Left hindlimb (tissue), 1 donor: ENCODE measurements at regions not wholly inside any gene's neighbourhood (a gene's known extent, or its start where the extent isn't known, plus 50 kb on each side); places are given as distances from the start of the nearest gene placed in this dataset.

Experiments
- DNase-seq: peaks from one replicate; pipeline ENCODE4 v3.0.0-alpha.2; 2018

DNA sequence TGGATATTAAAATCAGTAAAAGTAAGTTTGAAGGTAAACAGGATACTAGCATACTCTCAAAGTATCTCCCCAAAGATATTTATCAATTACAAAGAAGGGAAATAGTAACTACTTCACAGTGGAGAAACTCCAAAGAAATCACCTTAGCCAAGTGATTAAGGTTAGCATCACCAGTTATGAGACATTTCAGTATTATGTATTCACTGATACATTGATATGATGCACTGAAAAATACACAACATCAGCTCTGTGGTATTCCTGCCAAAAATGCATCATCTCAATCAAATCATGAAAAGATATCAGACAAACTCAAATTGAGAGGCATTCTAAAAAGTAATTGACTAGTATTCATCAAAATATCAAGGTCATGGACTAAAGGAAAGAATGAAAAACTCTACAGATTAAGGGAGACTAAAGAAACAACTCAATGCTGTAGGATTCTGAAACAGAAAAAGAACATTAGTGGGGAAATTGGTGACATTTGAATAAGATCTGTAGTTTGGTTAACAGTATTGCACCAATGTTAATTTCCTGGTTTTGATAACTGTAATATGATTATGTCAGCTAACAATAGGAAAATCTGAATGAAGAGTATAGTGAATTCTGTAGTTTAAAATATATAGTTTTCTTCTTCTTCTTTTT lies 215.4 kb downstream of the UACA start:
- no peak for DNase-seq

DNA sequence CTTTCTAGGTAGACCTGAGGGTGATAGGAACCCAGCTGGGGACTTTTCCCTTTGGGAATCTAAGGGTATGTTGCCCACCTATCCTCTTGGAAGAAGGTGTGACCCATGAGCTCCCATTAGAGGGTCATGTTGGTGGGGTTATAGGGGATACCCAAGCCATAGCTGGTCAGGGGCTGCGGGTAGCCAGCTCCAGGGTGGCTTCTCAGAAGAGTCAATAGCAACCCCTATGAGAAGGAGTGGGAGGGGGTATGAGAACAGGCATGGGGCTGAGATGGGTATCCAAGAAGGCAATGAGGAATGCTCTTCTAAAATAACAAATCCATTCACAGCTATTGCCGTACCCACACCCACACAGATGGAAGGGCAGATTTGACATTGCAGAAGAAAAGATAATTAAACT lies 217.8 kb downstream of the UACA start:
- no peak for DNase-seq

DNA sequence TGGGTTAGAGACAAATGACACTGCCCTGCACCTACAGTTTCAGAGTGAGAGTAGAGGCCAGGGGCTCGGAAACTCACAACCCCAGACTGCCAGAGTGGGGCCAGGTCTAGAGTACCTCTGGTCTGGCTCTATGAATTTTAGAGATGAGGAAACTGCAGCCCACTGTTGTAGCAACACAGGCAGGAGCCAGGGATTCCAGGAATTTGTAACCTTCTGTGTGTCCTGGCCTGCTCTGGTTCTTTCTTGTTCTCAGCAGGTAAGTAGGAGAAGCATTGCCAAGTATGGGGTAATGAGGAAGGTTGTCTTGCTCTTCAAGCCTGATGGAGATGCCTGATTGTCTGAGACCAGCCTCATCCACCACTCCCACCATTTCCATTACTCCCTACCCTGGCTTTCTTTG lies 221.8 kb downstream of the UACA start:
- no peak for DNase-seq

DNA sequence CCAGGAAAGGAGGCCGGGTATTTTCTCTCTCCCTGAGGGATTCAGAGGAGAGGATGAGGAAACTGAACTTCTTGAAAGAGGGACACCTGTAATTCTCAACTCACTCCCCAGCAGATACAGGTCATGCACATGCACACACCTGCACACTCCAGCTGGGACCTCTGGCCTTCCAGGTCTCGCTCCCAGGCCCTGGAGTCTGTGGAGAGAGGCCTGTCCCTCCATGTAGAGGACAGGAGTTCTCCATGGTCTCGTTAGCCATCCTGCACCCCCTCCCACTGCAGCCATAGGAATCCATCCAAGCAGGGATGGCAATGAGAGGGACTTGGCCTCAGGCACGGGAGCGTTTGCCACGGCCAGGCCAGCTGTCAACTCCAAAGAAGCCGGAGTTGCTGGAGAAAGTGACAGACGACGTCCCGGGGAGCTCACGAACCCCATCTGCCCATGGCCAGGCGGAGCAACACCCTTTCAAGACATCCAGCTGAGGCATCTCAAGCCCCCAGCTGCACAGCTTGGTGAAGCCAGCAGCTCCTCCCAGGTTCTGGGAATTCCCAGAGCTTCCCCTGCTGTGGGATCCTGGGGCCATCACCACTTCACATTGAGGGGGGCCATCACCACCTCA lies 223.3 kb downstream of the UACA start:
- no peak for DNase-seq

DNA sequence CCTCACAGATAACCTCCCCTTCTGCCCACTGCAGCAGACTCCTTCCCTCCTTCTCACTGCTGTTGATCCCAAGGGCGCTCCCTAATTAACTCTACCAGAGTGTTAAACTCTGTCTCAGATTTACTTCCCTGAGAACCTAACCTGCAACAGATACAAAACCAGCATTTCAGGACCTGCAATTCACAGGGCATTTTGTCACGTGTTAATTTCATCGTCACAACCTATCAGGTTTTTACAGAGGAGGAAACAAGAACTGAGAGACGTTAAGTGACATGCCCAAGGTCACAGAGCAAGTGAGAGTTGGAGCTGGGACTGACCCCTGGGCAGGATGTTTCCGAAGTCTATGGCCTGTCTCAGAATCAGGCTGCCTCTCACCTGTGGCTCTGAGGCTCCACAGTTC lies 223.9 kb downstream of the UACA start:
- no peak for DNase-seq

DNA sequence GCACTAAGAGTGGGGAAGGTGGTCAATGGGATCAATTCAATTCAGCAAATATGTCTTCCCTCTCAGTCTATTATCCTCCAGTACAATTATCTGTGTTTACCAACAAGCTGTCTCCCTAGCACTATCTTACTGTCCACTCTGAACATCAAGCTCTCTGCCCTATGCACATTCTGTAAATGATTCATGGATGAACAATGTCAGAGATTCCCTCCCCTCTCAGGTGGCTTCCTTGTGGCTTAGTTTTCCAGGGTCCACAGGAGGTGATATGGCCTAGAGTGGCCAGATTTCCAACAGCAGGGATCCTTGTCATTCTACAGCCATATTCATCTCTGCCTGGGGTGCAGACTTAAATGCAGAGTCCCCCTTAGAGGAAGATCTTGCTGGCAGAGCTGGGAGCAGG lies 225.1 kb downstream of the UACA start:
- DNase-seq = no peak

DNA sequence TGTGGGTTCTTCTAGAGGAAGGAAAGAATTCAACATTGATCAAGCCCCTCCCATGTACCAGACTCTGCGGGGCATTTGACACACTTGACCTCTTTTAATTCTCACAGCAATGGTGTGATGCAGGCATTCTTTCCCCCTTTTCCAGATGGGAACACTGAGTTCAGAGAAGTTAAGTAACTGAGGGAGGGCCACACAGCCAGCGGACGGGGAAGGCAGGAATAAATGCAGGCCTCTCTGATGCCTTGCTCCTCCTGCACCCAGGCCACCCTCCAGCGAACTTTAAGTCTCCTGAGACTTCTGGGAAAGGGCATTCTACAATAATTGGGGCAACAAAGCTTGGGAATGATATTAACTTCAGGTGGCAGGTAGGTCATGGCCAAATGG lies 227.4 kb downstream of the UACA start:
- no peak for DNase-seq

DNA sequence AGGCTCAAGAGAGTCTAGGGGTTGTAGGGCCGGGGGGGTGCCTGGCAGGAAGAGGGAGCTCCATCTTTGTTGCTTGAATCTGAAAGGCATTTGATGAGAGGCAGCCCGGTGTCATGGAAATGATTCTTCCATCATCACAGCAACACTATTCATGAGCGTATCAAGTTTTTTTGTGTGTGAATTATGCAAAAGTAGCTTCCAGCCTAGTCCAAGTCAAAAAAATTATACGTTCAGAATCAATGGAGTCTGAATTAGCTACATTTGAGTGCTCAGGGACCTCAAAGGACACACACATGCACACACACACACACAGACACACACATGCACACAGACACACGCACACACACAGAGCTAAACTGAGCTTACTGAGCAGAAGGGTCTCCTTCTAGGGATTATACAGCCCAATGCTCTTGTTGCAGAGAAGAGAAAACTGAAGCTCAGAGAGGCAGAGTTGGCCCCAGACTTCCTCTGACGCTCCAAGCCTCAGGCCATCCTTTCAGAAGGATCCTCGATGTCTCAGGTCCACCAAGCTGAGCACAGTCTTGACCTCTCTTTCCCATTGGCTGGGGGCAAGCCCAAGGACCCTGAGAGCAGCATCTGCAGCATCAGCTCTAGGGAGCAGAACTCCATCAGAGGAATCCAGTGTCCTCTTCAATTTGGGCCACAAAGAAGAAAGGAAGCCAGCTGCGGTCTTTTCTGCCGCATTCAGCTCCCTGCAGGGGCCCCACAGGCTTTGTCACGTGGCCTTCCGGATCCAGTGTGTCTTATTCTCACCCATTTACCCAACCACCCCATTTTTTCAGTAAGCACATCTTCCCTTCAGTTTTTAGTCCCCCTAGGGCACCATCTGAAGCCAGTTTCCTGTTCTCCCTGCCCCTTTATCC lies 228.0 kb downstream of the UACA start:
- DNase-seq = no peak

DNA sequence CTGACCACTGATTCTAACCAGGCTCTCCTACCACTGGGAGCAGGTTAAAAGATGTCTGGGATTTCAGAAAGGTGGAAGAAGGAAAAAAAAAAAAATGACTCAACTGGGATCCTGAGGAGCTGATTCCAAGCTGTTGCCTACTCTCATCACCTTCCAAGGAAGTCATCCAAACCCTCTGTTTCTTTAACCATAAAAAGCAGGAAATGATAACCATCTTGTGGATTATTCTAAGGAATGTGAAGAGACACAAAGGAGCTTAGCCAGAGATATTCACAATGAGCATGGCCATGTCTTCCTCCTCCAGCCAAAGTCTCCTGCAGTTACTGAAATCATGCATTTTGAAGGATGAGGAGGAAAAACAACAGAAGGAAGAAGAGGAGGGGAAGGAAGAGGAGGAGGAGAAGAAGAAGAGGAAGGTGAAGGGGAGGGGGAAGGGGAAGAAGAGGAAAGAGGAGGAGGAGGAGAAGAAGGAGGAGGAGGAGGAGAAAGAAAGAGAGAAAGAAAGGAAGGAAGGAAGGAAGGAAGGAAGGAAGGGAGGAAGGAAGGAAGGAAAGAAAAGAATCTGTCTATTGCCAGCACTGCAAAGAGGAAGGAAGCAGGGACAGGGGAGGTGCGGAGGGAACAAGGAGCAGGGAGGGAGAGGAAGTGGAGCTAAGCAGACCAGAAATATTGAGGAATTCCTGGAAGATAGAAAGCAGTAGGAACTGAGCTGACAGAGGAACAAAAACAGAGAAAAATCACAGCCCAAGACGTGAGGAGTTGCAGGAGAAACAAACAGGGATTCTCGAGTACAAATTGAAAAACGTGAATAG lies 229.2 kb downstream of the UACA start:
- DNase-seq = no peak

DNA sequence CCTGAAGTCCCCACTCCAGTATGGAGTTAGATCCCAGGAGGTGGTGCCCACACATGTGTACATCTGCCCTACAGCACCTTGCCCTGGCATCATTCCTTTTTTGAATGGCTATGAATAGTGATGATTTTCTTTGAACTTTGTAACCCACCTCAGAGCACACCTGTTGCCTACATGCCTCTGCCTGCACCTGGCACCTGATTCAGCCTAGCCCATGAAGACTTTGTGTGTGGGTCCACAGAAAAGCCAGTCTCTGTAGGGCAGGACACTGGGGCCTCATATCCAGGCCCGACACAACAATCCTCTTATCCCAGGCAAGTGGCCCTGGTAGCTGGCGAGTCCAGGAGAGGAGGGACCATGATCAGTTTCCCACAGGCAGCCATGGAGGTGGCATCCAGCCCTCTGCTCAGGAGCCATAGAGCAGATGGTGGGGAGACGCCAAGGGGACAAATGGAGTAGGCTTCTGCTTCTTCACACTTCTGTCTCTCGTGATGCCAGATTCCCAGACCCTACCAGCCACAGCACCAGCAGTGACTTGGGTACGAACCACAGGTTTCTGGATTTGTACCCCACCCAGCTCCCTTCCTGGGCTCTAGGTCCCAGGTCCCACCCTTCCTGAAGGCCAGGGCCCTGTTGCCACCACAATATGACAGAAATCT lies 230.7 kb downstream of the UACA start:
- DNase-seq = no peak

DNA sequence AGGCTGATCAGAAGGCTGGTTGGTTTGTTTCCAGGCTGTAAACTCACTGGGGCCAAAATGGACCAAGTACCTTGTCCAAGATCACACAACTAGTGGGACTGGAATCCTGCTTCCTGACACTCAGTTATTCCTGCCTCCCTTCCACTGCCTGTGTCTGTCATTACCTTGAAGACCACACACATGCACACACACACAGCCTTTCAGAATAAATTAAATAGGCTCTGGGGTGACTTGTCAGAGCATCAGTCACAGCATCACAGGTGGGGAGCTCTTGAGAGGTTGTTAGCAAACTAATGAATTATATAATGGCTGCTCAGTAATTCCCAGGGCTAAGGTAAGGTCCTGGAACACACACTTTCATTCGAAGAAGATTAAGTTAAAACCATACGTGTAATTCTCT lies 231.8 kb downstream of the UACA start:
- DNase-seq = no peak

DNA sequence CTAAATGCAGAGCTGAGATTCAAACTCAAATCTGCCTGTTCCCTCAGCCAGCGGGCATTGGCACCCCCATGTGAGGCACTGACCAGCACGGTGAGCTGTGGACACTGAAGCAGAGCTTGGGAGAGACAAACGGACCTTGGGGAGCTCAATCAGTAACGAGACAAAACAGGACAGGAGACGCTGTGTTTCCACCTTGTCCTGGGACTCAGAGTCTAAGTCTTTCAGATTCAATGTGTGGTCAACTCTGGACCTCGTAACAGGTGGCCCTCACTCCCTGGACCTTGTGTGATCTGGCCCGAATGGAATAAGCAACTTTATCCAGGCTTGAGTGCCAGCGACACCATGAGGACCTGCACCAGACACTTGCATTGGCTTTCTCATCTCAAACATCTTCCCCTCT lies 232.5 kb downstream of the UACA start:
- DNase-seq = no peak

DNA sequence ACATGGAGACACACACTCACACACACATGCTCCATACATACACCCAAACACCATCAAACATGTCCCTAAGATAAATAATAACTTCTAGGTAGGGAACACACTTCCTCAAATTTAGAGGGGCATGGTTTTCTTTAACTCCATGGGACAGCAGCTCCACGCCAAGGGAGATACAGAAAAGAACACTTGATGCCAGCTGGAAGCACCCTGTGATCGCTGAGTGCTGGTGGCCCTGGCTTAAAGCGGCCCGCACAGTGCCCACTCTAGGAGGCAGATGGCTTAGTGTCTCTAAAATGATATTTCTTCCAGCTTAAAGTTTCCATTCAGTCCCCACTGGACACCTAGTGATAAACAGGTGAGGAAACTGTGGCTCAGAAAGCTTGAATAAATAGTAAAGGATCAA lies 232.9 kb downstream of the UACA start:
- DNase-seq = no peak

DNA sequence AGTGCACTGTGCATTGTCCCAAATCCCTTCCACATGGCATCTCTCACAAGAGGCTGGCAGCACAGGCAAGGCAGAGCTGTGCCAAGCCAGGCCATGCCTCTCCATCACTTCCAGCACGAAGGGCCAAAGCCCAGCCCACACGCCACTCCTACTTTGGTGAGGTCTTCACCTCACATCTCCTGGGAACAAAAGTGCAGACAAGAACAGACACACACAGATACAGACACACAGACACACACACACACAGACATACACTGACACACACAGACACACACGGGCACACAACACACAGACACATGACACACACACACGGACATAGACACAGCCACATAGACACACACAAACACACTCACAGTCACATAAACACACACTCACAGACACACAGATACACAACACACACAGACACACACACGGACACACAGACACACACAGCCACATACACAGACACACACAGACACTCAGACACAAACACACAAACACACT lies 233.3 kb downstream of the UACA start:
- DNase-seq = no peak

DNA sequence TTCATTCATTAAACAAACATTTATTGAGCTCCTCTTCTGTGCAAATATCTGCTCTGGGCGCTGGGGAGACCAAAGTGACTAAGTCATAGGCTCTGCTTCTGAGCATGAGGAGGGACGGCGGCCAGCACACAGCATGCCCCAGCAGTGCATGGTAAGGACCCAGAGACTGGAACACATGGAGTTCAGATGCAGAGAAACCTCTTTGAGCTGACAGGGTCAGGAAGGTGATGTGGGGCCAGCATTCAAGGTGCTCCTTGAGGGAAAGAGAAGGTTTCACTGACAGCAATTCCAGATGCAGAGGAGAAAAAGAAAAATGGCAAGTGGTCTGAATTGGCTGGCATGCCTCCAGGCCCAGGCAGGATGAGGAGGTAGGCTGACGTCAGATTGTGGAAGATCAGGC lies 234.5 kb downstream of the UACA start:
- DNase-seq = no peak

DNA sequence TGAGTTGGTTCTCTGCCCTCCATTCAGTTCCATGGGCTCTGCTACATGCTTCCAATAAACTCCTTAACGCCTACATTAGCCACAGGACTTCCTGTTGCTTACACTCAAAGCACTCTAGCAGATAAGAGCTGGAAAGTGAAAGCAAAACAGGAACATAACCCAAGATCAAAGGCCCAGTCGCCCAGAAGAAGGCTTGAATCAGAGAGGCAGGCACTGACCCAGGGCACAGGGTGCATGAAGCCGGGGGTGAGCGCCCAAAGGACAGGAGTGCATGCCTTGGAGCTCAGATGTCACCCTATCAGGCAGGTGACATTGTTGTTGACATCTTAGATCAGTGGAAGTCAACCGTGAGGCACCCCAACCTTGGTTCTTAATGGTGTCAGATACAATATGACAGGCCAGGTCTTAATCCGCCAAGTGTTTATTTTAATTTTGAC lies 235.1 kb downstream of the UACA start:
- no peak for DNase-seq

DNA sequence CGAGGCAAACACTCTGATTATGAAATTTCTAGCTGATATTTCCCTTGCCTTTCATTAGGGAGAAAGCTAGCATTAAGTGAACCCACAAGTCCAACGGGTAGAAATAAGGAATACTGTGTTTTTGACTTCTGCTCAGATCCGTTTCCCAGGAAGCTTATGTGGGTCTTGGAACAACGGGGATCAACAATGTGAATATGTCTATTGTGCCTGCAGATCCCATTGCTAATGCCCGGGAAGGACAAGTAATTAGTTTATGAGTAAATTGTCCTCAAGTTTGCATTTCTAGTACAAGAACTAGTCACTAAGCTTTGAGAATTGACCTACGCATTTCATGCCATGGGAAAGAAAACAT lies 236.4 kb downstream of the UACA start:
- DNase-seq = no peak

DNA sequence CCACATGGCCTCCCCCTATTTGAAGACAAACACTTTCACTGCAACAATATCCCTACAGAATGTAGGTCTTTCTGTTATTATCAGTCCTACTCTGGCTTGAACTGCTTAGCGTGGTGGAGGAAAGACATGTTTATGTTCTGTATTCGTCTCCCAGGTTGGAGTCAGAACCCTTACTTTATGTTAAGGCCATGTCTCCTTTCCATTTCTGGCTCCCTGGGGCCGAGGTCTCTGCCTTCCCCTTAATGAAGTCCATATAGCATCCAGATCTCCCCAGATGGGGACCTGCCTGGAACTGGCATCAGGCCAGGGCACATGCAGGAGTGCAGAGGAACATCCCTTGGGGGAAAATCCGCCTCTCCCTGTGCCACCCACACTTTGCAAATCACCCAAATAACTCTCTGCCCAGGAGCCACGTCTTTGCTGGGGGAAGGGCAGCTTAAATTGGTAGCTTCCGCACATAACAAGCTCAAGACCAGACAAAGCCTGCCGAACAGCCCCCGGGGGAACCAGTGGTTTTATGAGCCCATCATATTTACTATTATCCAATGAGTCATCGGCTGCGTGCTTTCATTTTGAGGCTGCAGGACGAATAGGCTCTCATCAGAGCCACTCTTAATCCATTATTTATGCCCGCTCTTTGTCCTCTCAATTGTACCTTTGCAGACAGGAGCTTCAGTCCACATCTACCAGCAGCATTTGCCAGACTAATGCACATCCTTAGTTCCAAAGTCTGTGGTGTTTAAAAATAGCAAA lies 237.0 kb downstream of the UACA start:
- peak; percentile 75 for DNase-seq

DNA sequence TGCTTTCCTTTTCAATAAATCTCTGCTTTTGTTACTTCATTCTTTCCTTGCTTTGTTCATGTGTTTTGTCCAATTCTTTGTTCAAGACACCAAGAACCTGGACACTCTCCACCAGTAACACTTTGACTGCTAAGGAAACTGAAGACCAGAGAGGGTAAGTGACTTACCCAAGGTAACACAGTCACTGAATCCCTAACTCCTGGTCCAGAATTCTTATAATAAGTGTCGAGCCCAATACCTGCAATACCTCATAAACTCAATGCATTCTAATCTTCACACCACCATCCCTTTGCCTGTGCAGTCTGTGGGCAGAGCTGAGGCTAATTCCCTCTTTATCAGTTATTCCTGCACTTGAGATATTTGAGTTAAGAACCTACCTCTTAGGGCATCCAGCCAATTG lies 237.8 kb downstream of the UACA start:
- no peak for DNase-seq

DNA sequence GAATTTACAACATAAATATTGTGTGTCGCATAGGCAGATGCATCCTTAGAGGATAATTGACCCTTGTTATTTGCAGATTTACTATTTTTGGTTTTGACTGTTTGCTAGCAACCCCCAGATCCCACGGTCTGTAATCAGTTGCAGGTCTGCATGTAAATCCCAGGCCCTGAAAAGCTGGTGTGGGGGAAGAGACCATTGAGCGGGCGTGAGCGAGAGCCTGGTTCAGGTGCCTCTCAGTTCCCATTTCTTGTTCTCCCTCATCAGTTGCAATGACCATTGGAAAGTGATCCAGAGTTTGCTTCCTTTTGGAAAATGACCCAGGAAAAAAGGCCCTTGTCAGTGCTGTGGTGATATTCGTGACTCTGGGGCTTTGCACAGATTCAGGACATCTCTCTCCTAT lies 238.9 kb downstream of the UACA start:
- DNase-seq = no peak

DNA sequence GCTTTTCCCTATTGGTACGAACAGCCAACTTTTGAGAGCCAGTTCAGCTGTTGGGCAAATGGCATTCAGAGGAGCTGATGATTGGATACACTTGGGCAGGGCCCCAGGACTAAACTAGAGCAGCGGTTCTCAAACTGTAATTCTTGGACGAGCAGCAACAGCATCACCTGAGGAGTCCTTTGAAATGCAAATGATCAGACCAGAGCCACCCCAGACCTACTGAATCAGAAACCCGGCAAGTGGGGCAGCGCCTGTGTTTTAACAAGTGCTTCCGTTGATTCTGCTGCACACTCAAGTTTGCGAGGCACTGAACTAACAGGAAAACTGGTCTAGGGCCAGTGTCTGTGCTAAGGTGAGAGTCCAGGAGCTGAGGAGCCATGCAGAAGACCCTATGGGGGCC lies 239.7 kb downstream of the UACA start:
- DNase-seq = no peak

DNA sequence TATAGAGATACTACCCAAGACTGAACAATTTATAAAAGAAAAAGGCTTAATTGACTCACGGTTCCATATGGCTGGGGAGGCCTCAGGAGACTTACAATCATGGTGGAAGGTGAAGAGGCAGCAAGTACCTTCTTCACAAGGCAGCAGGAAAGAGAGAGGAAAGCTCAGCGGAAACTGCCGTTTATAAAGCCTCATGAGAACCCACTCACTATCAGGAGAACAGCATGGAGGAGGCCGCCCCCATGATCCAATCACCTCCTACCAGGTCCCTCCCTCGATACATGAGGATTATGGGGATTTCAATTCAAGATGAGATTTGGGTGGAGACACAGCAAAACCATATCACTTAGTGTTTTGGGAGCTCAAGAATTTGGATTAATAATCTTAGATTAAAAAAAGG lies 240.2 kb downstream of the UACA start:
- DNase-seq = no peak
